H1 (cell line): ENCODE measurements at regions not wholly inside any gene's neighbourhood (a gene's known extent, or its start where the extent isn't known, plus 50 kb on each side); places are given as distances from the start of the nearest gene placed in this dataset.

ENCODE experiments used
- GTF2F1 ChIP-seq: IDR thresholded peaks from 2 replicates; pipeline ENCODE4 v1.6.1; 2012; ENCODE audit warnings: low read depth, low read length, improper control_type of control experiment, borderline replicate concordance
- KDM4A ChIP-seq: IDR thresholded peaks from one replicate; pipeline ENCODE4 v1.7.1; 2012; ENCODE audit warnings: low read depth, mild to moderate bottlenecking, moderate library complexity, low read length, inconsistent platforms; ENCODE audit not compliant: severe bottlenecking
- NRF1 ChIP-seq: IDR thresholded peaks from 2 replicates; pipeline ENCODE4 v1.6.1; 2011; ENCODE audit warnings: mild to moderate bottlenecking, low read depth, low read length, improper control_type of control experiment
- POU5F1 ChIP-seq: IDR thresholded peaks from 2 replicates; pipeline ENCODE4 v1.6.1; 2011; ENCODE audit warnings: low read depth, mild to moderate bottlenecking, low read length, moderate library complexity
- SIN3A ChIP-seq, 2 experiments: IDR thresholded peaks in 1 of 2; conservative IDR thresholded peaks in 1 of 2; 2 replicates each; pipeline ENCODE4 v1.6.1; 2011 to 2012; ENCODE audit warnings: low read length in 2 of 2, improper control_type of control experiment in 1 of 2, low read depth in 1 of 2, mild to moderate bottlenecking in 1 of 2
- SP1 ChIP-seq: IDR thresholded peaks from 2 replicates; pipeline ENCODE4 v1.6.1; 2011; ENCODE audit warnings: low read depth, low read length

DNA sequence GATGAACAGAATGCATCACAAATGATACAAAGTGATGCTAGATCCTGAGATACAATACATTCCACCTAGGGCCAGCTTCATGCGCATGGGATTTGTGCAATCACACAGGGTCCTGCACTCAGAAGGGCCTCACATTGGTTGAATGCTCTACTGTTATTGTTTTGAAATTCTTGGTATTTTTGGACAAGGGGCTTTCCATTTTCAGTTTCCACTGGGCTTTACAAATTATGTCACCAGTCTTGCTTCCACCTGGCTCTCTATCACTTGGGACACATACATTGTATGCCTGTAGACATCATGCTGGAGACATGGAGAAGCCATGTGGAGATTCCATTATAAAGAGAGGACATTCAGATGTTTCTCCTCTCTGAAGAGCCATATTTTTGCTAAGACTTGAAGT, 155.8 kb downstream of the NAA11 start (continued):
- TF ChIP-seq SIN3A (conservative IDR thresholded peaks at IDR 0.05 in 1 of 2, IDR thresholded peaks at IDR 0.05 in 1 of 2; ENCODE audit: low read depth in 1 of 2, low read length in 2 of 2) (no peak), POU5F1 (no peak), NRF1 (no peak), SP1 (no peak), KDM4A (no peak), GTF2F1 (no peak)
